Thyroid gland (tissue), 4 donors: ENCODE measurements at regions not wholly inside any gene's neighbourhood (a gene's known extent, or its start where the extent isn't known, plus 50 kb on each side); places are given as distances from the start of the nearest gene placed in this dataset.

Source experiments
- DNase-seq, 2 donors: peaks; one replicate each; pipeline ENCODE4 v3.0.0-alpha.2; 2019
- H3K27ac ChIP-seq, 3 donors: fragments of 200-600 bp; sonication (generic); 1 replicate in 2 of 3; 2 replicates in 1 of 3; pipeline ENCODE4 v1.5.1; 2016 to 2019; ENCODE audit warnings: mild to moderate bottlenecking in 1 of 3, moderate library complexity in 1 of 3
- H3K27me3 ChIP-seq: fragments of 200-600 bp; sonication (generic); one replicate; pipeline ENCODE4 v1.5.1; 2019
- H3K36me3 ChIP-seq, 2 donors: fragments of 200-600 bp; sonication (generic); one replicate each; pipeline ENCODE4 v1.5.1; 2016 to 2019
- H3K4me1 ChIP-seq, 2 donors: fragments of 200-600 bp; sonication (generic); one replicate each; pipeline ENCODE4 v1.5.1; 2017 to 2019
- H3K4me3 ChIP-seq, 3 donors: fragments of 200-600 bp; sonication (generic); replicated peaks in 1 of 3; 1 replicate in 2 of 3; 2 replicates in 1 of 3; pipeline ENCODE4 v1.5.1; 2016; ENCODE audit warnings: mild to moderate bottlenecking in 1 of 3
- H3K9me3 ChIP-seq: fragments of 200-600 bp; sonication (generic); one replicate; pipeline ENCODE4 v1.5.1; 2017
- CTCF ChIP-seq, 6 experiments: fragments of 200-600 bp in 3 of 6; fragments of 450-650 bp in 3 of 6; sonication (generic) in 3 of 6; IDR thresholded peaks; one replicate each; pipeline ENCODE4 v1.5.1; 2016 to 2019; ENCODE audit warnings: antibody characterized with exemption in 6 of 6, mild to moderate bottlenecking in 2 of 6, inconsistent platforms in 1 of 6, moderate library complexity in 1 of 6
- POLR2A ChIP-seq, 2 donors: fragments of 450-650 bp; IDR thresholded peaks; one replicate each; pipeline ENCODE4 v1.6.1; 2017; ENCODE audit warnings: antibody characterized with exemption in 2 of 2, mild to moderate bottlenecking in 2 of 2, moderate library complexity in 1 of 2
- WGBS, 2 donors: methylation state at CpG; one replicate each; pipeline ENCODE4 v1.1.5; 2017; 5-methylcytosine and 5-hydroxymethylcytosine counted together
- intact Hi-C: fragments of 100-400 bp; cut with DNase I; formaldehyde crosslinking; loops from one replicate; pipeline ENCODE4 v1.15.1; 2023

- Histone ChIP-seq H3K9me3 (no peaks in the 10 kb centered on the region), H3K4me3 (no peak overlapping the region), H3K36me3 (no peaks in the 10 kb centered on the region), H3K27ac (no peak overlapping the region), H3K4me1 (no peaks in the 10 kb centered on the region), H3K27me3 (no peaks in the 10 kb centered on the region)
- no peak for DNase-seq
- TF ChIP-seq CTCF (IDR thresholded peaks at IDR 0.05), result no peak
- no peak for TF ChIP-seq POLR2A (IDR thresholded peaks at IDR 0.05)
- intact Hi-C loops, result no loop called here
- 75 to 78% methylated on average over 1 of the region's 1 CpG for whole genome bisulfite sequencing, 2 donors
Observed at GRCh38 chr5:26828294-26828693, 210.1 kb downstream of the CDH9 start.

GRCh38 chr5:26813235-26813634 is 225.2 kb downstream of the CDH9 start:
- TF ChIP-seq CTCF (IDR thresholded peaks at IDR 0.05) (no peak), POLR2A (IDR thresholded peaks at IDR 0.05) (no peak)
- H3K27me3 ChIP-seq, result no peaks in the 10 kb centered on the region
- intact Hi-C loops, result no loop called here
- WGBS, 2 donors, result 81 to 91% methylated on average over 6 to 7 of the region's 7 CpGs
- H3K9me3 ChIP-seq, result no peaks in the 10 kb centered on the region
- no peak overlapping the region for H3K27ac ChIP-seq
- no peaks in the 10 kb centered on the region for H3K4me1 ChIP-seq
- no peak for DNase-seq
- H3K4me3 ChIP-seq, result no peak overlapping the region
- no peaks in the 10 kb centered on the region for H3K36me3 ChIP-seq

- no peaks in the 10 kb centered on the region for H3K36me3 ChIP-seq
- TF ChIP-seq CTCF (IDR thresholded peaks at IDR 0.05) (no peak), POLR2A (IDR thresholded peaks at IDR 0.05) (no peak)
- H3K27ac ChIP-seq, result no peak overlapping the region
- H3K9me3 ChIP-seq, result no peaks in the 10 kb centered on the region
- intact Hi-C loops, result no loop called here
- no peak for DNase-seq
- no peaks in the 10 kb centered on the region for H3K27me3 ChIP-seq
- 85 to 91% methylated on average over 3 to 6 of the region's 6 CpGs for WGBS, 2 donors
- H3K4me3 ChIP-seq, result no peak overlapping the region
- no peaks in the 10 kb centered on the region for H3K4me1 ChIP-seq
Observed at GRCh38 chr5:26812714-26813113, 225.7 kb downstream of the CDH9 start.

GRCh38 chr5:26807231-26808199 is 230.9 kb downstream of the CDH9 start:
- no peaks in the 10 kb centered on the region for H3K9me3 ChIP-seq
- DNase-seq, result no peak
- no peak overlapping the region for H3K4me3 ChIP-seq
- no peaks in the 10 kb centered on the region for H3K27me3 ChIP-seq
- no peak overlapping the region for H3K27ac ChIP-seq
- WGBS, 2 donors, result 86 to 96% methylated on average over 11 to 14 of the region's 16 CpGs
- H3K36me3 ChIP-seq, result no peaks in the 10 kb centered on the region
- no peaks in the 10 kb centered on the region for H3K4me1 ChIP-seq
- intact Hi-C loops, result no loop called here
- no peak for TF ChIP-seq CTCF (IDR thresholded peaks at IDR 0.05)
- no peak for TF ChIP-seq POLR2A (IDR thresholded peaks at IDR 0.05)

GRCh38 chr5:26805076-26805475 is 233.3 kb downstream of the CDH9 start:
- intact Hi-C loops, result no loop called here
- TF ChIP-seq CTCF (IDR thresholded peaks at IDR 0.05) (no peak), POLR2A (IDR thresholded peaks at IDR 0.05) (no peak)
- WGBS, 2 donors, result 33 to 75% methylated on average over 1 of the region's 1 CpG

More at GRCh38 chr5:26805076-26805475, 233.3 kb downstream of the CDH9 start:
- no peak overlapping the region for H3K27ac ChIP-seq
- no peak overlapping the region for H3K4me3 ChIP-seq
- DNase-seq, result no peak
- no peaks in the 10 kb centered on the region for H3K27me3 ChIP-seq
- no peaks in the 10 kb centered on the region for H3K4me1 ChIP-seq
- H3K36me3 ChIP-seq, result no peaks in the 10 kb centered on the region
- H3K9me3 ChIP-seq, result no peaks in the 10 kb centered on the region
